Loucy (cell line): ENCODE measurements at regions not wholly inside any gene's neighbourhood (a gene's known extent, or its start where the extent isn't known, plus 50 kb on each side); places are given as distances from the start of the nearest gene placed in this dataset.

ENCODE experiments used
- EZH2phosphoT487 ChIP-seq: fragments of 200-600 bp; IDR thresholded peaks from 2 replicates; pipeline ENCODE4 v1.6.1; 2018; ENCODE audit warnings: antibody characterized with exemption, mild to moderate bottlenecking, moderate library complexity, borderline replicate concordance
- TF ChIP-seq, protein P1 (sequence below): fragments of 200-600 bp; sonication (generic); conservative IDR thresholded peaks from 2 replicates; pipeline ENCODE4 v1.5.1; 2014; ENCODE audit warnings: mild to moderate bottlenecking, antibody characterized with exemption, low read length

DNA sequence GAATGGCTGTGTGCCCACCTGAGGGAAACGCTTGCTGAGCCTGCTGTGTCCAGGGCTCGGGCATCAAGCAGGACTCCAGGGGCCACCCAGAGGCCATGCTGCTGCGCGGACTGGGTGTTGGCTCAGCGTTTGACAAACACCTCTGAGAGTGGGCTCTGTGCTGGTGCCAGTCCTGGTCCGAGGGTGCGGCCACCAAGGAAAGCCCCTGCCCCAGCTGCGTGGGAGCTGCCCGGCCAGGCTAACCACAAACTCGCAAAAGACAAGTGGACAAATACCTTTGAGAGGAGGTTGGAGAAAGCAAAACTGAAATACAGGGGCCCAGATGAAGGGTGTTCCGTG lies 65.6 kb upstream of the TTC34 start:
- TF ChIP-seq, protein P1, sequence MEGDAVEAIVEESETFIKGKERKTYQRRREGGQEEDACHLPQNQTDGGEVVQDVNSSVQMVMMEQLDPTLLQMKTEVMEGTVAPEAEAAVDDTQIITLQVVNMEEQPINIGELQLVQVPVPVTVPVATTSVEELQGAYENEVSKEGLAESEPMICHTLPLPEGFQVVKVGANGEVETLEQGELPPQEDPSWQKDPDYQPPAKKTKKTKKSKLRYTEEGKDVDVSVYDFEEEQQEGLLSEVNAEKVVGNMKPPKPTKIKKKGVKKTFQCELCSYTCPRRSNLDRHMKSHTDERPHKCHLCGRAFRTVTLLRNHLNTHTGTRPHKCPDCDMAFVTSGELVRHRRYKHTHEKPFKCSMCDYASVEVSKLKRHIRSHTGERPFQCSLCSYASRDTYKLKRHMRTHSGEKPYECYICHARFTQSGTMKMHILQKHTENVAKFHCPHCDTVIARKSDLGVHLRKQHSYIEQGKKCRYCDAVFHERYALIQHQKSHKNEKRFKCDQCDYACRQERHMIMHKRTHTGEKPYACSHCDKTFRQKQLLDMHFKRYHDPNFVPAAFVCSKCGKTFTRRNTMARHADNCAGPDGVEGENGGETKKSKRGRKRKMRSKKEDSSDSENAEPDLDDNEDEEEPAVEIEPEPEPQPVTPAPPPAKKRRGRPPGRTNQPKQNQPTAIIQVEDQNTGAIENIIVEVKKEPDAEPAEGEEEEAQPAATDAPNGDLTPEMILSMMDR, result no peak
- no peak for TF ChIP-seq EZH2phosphoT487
